ENCODE measurements at regions not wholly inside any gene's neighbourhood (a gene's known extent, or its start where the extent isn't known, plus 50 kb on each side); places are given as distances from the start of the nearest gene placed in this dataset.

- DNase-seq (ENCODE audit: low read depth in 3 of 3), result no peak
Observed at GRCh38 chr17:77677630-77678029, 280.9 kb upstream of the TNRC6C start.

GRCh38 chr17:77679589-77679988 lies 278.9 kb upstream of the TNRC6C start:
- DNase-seq (ENCODE audit: low read depth in 3 of 3), result no peak

GRCh38 chr17:77681861-77682260 lies 276.6 kb upstream of the TNRC6C start:
- DNase-seq (ENCODE audit: low read depth in 3 of 3), result no peak

- DNase-seq (ENCODE audit: low read depth in 3 of 3), result no peak
Observed at GRCh38 chr17:77684803-77685798, 273.4 kb upstream of the TNRC6C start.

- DNase-seq (ENCODE audit: low read depth in 3 of 3), result no peak
Observed at GRCh38 chr17:77685881-77686486, 272.5 kb upstream of the TNRC6C start.

GRCh38 chr17:77686903-77687302 lies 271.6 kb upstream of the TNRC6C start:
- no peak for DNase-seq (ENCODE audit: low read depth in 3 of 3)

GRCh38 chr17:77687417-77687816 lies 271.1 kb upstream of the TNRC6C start:
- DNase-seq (ENCODE audit: low read depth in 3 of 3), result no peak

GRCh38 chr17:77687921-77688320 lies 270.6 kb upstream of the TNRC6C start:
- no peak for DNase-seq (ENCODE audit: low read depth in 3 of 3)

GRCh38 chr17:77688369-77688768 lies 270.1 kb upstream of the TNRC6C start:
- DNase-seq (ENCODE audit: low read depth in 3 of 3), result no peak

- no peak for DNase-seq (ENCODE audit: low read depth in 3 of 3)
Observed at GRCh38 chr17:77690271-77691161, 268.0 kb upstream of the TNRC6C start.

GRCh38 chr17:77691216-77692085 lies 267.1 kb upstream of the TNRC6C start:
- no peak for DNase-seq (ENCODE audit: low read depth in 3 of 3)

GRCh38 chr17:77692571-77693161 lies 265.8 kb upstream of the TNRC6C start:
- no peak for DNase-seq (ENCODE audit: low read depth in 3 of 3)

- DNase-seq (ENCODE audit: low read depth in 3 of 3), result no peak
Observed at GRCh38 chr17:77693301-77693700, 265.2 kb upstream of the TNRC6C start.

GRCh38 chr17:77693776-77694175 lies 264.7 kb upstream of the TNRC6C start:
- no peak for DNase-seq (ENCODE audit: low read depth in 3 of 3)

- DNase-seq (ENCODE audit: low read depth in 3 of 3), result no peak
Observed at GRCh38 chr17:77694391-77695363, 263.8 kb upstream of the TNRC6C start.

- DNase-seq (ENCODE audit: low read depth in 3 of 3), result no peak
Observed at GRCh38 chr17:77695386-77695785, 263.1 kb upstream of the TNRC6C start.

GRCh38 chr17:77696151-77696720 lies 262.3 kb upstream of the TNRC6C start:
- DNase-seq (ENCODE audit: low read depth in 3 of 3), result no peak

GRCh38 chr17:77696721-77697460 lies 261.6 kb upstream of the TNRC6C start:
- DNase-seq (ENCODE audit: low read depth in 3 of 3), result no peak
